ENCODE measurements at regions not wholly inside any gene's neighbourhood (a gene's known extent, or its start where the extent isn't known, plus 50 kb on each side); places are given as distances from the start of the nearest gene placed in this dataset.
A peak's percentile ranks its signal among the peaks of the same experiment; 100 is the strongest.
"Not testable (repeated sequence)": the region's sequence is repeated elsewhere in the genome, so short reads cannot be mapped to it uniquely, and the experiment has no call there.

DNA sequence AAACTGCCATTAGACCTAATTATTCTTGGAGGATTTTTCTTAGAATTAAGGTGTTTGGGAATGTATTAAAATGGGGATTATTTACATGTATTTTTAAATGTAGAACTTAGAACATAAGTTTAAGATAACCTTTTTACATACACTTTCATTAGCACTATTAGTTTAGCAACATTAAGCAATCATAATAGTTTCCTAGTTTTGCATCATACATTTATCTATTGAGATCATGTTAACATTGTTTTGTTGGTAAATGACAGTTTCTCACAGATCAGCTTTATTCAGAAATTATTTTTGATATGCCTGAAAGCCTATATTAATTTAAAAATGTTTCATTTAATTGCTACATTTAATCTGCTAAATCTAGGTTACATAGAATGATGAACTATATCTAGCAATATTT is 189.7 kb upstream of the PPP1R3A start:
- no peak for DNase-seq

DNA sequence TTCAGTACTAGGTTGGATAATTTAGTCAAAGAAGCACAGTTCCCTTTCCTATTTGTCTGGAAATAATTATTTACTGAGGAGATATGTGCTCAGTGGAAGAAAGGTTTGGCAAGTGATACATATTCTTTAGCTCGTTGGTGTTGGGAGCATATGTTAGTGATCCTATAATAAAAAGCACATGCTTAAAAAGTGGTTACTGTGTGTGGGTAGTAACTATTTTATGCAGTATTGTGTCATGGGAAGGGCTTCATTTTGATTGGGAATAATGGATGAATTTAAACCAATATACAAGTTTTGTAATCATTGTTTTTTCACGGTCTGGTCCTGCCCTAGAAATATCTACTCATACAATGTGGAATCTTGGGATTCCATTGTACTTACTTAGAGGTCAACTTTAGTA is 188.7 kb upstream of the PPP1R3A start:
- no peak for DNase-seq

DNA sequence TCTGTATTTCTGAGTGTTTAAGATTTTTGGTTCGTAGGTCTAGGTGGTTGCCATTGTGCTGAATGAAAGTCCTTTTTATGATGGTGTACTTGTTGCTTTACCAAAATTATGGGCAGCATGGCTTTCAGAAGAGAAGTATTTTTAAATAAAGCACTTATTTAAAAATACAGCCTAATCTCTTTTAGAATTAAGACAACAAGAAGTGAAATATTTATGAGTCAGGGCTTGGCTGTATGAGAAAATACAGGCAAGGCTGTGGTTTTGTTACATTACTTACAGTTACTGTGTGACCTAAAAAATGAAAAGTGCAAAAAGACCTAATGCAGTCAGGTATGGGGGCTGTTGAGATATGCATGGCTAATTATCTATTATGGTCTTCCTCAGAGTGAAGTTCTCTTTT is 185.2 kb upstream of the PPP1R3A start:
- no peak for DNase-seq

DNA sequence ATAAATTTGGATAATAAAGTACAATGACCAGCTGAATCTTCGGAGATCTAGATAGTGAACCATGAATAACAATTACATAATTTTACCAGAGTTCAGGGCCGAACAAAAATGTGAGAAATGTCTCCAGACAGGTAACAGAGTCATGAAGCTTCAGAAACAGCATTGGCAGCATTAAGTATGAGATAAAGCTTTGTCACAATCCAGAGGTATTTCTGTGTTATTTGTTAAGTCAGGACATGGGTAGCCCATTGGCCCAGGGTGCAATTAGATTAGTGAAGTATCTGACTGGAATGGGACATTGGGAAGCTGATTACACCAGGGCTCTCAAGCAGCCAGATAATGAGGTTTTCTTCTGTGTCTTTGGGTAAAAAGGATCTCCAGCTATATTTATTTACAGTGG is 184.2 kb upstream of the PPP1R3A start:
- DNase-seq, result no peak

DNA sequence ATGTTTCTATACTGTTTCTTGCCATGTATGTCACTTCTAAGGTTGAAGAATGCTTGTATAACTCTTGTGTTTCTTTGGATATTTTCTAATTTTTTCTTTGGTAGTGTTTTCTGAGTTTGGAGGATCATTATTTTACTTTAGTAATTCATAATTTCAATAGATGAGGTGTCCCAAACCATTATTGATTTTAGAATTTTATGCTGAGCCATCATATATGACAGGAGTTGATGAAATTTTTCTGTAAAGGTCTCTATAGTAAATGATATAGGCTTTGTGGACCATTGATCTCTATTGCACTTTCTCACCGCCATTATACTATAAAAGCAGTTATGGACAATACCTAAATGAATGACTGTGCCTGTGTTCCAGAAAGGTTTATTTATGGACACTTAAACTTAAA is 183.3 kb upstream of the PPP1R3A start:
- DNase-seq, result no peak

DNA sequence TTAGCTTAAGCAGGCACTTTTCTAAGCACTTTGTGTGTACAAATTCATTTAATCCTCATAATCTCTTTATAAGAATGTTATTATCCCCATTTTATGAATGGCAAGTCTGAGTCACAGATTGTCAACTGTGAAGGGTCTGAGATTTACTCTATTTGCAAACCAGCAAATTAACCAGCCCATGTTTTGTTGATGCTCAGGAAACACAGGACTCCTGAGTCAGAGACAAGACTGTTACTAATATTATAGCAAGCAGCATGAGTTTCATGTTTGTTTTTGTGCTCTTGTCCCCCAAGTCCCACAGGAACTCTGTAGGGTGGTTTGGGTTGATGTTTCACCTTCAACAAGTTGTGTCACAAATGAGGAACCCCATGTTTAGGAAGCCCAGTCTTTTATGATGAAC is 182.0 kb upstream of the PPP1R3A start:
- DNase-seq, result no peak

DNA sequence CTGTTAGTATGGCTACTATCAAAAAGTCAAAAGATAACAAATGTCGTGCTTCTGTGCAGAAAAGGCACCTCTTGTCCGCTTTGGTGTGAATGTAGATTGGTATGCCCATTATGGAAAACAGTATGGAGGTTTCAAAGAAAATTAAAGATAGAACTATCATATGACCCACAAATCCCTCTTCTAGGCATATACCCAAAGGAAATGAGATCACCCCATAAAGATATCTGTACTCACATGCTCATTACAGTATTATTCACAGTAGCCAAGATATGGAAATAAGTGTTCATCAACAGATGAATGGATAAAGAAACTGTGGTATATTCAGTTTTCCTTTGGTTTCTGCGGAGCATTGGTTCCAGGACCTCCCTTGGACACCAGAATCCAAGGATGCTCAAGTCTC is 180.5 kb upstream of the PPP1R3A start:
- DNase-seq, result no peak

DNA sequence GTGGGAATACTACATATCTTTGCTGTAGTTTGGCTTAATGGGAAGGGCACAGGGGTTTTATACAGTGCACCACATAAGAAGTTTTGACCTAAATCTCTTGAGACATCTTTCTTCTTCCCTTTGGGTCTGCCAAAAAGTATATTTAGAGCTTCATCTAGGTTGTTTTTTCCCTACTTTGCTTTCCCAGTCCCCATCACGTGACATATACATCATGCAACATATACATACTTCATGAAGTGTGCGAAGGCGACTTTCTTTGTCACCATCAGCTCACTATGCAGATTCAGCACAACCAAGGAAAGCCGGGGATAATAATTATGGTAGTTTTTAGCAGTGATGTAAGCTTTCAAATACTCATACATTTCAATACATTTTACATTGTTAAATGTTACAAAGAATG is 177.1 kb upstream of the PPP1R3A start:
- DNase-seq, result no peak

DNA sequence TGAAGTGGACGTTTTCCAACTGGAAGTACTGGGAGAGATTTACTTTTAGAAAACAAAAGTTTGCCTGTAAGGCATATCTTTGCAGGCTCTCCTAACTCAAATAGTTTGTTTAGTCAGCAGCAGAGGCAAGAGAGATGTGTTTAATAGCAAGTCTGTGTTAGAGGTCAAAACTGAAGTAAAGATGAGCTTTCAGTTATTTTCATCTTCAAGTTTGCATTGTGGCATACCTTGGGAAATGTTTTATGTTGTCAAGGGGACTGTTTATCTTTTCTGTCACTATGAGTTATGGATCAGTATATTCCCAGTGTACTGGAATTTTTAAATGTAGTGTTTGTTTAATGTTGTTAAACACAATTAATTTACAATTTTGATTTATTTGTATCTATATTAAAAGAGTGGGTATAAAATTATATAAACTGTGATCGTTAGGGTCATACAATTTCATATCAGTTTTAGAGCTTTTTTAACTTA is 169.7 kb upstream of the PPP1R3A start:
- no peak for DNase-seq

DNA sequence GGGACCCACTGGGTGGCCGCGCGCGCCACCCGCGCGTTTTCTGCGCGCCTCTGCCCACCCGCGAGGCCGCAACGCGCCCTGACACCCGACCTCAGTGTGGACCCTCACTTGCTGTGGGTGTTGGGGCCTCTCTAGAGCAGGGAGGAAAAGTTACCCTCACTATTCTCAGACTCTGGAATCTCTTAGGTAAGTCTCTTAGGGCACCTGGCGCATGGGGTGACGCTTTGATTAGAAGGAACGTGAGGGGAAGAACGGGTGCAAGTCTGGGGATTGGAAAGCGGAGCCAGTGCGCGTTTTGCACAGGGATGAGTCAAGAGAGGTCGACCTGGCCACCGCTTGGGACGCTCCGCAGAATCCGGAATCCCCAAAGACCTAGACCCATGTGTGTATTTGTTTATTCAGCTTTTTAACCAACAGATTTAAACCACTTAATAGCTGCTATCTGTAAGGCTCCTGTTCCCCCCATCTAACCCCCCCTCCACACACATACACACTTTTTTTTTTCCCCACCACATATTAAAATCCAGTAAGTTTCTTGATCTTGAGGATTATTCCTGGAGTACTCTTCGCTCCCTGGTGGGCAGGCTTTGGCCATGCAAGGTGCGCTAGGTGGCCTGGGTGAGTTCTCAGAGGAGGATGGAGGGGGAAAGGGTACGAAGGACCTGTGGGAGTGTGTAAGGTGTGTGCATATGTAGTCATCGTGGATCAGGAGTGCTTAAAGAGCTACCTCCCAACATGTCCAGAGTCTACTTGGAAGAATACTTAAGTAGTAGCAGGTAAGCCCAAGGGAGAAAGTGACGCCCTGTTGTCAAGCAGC is 169.1 kb upstream of the PPP1R3A start:
- DNase-seq, result no peak

DNA sequence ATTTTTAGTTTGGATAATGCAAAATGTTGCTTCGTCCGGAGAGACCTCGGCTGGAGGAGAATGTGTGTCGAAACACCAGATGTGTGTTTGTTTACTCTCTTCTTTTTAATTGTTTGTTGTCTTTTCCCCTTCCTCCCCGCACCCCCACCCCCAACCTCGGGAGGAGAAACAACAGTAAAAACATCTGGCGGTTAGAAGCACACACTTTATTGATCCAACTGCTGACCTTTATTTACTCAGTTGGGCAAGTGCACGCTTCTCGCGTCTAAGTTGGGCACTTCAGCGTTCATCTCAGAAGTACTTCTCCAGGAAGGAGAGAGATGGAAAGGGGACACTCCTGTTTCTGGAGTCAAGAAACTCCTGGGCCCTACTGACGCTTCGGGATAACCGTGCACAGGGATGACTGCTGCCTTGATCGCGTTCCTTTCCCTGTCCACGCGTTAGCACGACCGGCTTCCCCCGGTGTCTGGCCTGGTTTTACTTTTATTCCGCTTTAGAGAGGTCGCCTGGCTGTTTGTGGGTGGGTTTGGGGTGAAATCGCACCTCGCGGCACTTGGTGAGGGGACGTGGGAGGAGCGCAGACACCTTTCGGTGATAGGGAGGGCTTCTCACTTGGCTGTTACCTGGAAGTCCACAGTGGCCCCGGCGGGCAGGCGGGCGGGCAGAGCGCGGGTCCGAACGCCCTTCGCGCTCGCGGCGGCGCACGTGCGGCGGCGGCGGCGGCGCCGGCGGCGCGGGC is 168.3 kb upstream of the PPP1R3A start:
- DNase-seq, result no peak

DNA sequence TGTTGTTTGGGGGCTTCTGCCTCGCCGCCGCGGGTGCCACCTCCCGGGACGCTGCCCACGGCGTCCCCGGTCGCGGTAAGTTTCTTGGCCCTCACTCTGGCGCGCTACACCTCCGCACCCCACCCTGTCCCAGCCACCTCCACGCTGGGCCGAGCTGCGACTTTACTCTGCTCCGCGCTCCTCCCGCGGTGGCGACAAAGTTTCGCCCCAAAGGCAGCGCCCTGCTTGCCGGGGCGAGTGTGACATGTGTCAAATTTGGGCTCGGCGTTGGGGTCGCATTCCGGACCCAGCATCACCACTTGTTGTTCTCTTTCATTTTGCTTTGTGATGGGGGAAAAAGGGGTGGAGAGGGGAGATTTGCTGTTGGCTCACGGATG is 167.7 kb upstream of the PPP1R3A start:
- no peak for DNase-seq

DNA sequence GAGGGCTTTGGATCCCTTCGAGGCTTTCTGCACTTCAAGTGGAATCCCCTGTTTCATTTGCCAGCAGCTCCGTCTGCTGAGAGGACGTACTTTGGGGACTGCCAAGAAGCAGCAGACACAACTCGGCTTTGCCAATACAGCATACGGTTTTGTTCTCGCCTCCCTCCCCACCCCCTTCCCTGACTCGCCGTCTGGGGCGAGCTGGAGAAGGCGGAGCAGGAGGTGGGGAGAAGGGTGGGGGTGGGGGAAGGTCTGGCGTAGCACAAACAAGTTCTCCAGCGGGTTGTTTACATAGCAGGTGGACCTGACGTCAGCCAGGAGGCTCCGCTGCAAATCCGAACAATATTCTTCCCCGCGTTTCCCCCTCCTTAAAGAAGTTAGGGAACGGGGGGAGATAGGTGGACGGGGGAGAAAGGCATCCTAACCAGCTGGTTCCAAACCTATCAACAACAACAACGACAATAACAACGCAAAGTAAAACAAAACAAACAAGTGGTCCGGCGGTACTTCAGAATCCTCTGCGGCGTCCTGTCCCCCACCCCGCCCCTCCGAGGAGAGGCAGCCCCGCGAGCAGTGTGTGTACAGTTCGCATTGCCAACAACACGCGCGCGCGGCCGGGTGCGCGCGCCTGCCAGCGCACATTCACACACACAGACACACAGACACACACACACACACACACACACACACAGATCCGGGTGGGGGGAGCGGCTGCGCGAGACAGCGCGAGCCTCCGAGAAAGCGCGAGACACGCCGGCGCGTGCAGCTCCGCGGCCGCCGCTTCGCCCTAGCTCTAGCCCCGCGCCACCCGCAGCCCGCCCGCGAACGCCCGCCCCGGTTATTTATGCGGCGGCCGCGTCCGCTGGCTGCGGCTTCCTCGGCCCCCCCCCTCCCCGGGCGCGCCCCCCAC is 167.0 kb upstream of the PPP1R3A start:
- peak; percentile 14 to 35 for DNase-seq

DNA sequence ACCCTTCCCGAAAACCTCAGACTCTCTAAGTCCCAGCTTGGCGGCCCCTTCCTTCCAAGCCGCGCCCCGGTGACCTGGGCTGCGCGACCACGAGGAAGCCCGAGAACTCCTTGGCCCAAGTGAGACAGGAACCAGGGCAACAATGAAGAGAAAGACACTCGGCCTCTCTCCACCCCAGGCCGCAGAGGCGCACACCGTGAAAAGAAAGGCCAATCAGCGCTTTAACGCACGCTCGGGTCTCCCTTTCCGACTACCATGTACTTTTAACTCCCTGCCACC is 166.4 kb upstream of the PPP1R3A start:
- no peak for DNase-seq

DNA sequence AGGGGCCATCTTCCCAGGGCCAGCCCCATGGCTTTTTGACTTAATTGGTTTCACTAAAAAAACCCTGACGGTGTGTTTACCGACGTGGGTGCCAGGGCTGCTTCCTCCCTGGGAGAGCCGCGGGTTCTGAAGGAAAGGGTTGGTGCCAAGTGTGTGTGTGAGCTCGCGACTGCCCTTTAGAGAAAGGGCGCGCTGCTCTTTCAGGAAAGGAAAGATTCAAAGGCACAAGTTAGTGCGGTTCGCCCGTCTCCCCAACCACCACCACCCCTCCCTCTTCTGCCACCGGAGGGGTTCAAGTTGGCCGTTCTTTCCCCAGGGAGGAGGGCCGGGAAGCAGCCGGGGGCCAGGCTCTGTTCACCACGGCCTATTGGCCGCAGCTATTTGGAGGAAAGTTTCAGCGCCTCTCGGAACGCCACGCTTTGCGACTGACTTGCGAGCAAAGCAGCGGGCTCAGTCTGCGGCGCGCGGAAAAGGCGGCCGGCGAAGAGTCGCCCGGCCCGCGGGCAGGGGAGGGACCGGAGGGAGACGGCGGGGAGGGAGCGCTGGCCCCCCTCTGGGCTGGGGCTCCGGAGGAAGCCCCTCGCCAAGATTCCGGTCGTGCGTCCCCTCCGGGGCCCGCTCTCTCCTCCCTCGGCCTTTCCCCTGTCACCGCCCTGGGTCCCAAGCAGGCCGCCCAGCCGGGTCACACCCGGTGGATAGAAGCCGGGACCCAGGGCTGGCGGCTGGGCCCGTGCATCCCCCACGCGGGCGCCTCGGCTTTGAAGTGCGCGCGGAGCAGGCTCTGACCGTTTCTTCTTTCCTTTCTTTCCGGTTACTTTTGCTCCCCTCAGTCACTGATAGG is 165.9 kb upstream of the PPP1R3A start:
- peak in 1 of 2 donors; percentile 1 for DNase-seq

DNA sequence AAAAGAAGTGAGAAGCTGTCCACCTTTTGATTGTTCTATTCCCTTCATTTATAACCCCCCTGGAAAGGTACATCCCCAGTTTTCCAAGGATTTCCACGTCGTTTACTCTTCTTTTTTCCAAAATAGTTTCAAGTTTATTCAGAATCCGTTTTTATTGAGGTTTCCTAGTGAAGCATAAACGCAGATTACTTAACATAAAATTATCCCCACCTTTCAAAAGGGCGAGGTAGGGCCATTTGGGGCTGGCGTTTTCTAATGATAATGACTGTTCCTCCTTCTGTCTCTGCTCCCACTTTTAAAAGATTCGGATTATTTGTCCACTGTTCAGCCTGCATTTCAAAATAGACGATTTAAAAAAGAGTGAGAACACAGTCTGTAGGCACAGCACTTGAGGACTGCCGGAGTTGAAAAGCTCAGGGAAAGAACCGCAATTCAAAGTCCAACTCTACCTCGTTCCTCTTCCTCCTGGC is 165.2 kb upstream of the PPP1R3A start:
- DNase-seq, result no peak

DNA sequence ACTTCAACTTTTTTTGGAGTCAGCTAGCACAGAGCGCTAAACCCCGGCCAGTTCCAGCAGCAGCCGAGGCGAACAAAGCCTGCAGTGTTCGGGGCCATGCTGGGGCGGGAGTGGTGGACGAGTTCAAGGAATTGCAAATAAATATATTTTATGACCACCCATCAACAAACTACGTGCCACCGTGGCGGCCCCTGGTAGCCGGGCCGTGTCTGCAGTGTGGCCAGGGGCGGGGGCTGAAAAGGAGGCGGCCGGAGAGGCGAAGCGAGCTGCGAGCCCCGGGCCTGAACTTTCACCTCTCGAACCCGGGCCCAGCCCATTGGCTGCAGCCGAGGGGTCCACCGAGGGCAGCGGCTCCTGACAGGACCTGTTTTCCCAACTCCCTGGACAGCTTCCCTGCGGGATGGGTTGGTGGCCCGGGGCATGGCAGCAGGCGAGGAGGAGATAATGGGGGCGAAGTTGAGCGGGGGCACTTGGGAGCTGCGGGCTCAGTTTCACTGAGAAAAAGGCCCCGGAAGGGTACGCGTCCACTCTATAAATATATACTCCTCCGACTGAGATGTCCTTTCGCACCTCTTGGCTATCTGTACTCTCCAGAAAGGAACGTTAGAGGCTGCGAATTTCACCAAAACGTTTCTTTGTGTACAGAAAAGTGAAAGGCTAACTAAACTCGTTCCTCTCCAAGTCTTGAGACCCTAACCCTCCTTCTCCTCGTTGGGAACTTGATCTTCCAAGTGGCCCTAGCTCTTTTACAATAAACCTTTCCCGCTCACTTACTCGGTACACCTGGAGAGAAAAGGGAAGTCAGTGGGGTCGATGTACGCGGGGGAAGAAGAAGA is 164.6 kb upstream of the PPP1R3A start:
- DNase-seq, result no peak

DNA sequence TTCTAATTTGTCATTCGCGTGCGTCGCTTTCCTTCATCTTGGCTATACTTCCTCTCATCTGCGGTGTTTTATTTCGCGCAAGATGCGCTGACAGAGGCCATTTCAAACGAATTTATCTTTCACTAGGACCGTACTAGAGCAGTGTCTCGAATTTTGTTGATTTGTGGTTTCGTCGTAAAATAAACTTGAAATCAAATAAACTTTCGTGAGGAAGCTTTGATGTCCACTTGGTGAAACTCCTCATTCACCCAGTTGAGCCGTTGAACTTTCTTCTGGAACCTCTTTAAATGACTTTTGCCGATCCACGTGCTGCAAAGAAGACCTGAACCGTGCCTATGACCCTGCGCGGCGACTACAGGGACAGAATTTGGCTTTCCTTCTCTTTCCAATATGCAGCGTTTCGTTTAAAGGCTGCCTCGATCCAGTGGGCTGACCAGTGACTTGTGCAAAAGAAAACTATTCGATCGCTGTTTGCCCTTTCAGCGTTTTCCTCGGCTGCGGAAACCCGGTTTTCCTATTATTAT is 163.9 kb upstream of the PPP1R3A start:
- DNase-seq, result no peak

DNA sequence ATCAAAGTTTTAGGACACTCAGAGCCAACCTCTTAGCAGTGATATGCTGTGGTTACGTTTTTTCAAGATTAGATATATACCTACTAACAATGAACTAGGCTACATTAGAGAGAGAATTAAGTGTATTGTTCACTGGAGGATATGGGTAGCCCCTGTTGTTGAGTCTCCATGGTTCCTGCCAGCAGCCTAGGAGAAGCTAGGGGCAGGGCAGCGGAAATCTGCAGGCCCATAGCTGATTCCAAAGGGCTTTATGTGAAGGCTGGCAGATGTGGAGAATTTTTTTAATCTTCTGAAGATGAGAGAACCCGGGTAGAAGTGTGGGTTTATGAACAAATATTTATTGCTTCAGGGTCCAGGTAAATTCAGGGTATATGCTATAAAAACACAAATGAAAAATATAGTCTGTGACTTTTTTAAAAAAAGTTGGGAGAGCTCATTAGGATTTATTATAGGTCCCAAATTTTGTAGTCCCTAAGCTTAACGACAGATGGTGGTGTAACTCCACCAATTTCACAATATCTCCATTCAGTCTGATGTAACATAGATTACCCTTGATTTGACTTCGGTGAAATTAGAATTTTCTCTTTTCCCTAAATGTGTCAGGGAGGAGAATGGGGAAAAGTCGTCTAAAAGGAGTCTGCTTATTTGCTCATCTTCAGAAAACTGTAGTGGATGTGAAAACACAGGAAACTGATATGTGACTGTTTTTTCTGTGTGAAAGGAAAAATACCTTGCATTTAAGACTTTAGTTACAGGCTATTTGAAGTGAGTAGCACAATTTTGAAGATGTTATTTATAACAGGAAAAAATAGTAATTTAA is 163.0 kb upstream of the PPP1R3A start:
- peak in 1 of 2 donors; percentile 35 for DNase-seq

DNA sequence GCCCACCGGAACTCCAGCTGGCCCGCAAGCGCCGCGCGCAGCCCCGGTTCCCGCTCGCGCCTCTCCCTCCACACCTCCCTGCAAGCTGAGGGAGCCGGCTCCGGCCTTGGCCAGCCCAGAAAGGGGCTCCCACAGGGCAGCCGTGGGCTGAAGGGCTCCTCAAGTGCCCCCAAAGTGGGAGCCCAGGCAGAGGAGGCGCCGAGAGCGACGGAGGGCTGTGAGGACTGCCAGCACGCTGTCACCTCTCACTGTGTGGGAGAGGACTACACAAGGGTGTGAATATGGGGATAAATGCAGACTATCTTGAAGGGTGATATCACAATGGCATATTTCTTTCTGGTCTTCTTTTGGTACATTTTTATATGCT is 158.3 kb upstream of the PPP1R3A start:
- not testable (repeated sequence) for DNase-seq

Measured in CD4-positive, alpha-beta T cell treated with Interleukin-1 beta for 1 hour (primary cell).